Central memory CD8-positive, alpha-beta T cell (primary cell): ENCODE measurements at regions not wholly inside any gene's neighbourhood (a gene's known extent, or its start where the extent isn't known, plus 50 kb on each side); places are given as distances from the start of the nearest gene placed in this dataset.
"Not testable (repeated sequence)": the region's sequence is repeated elsewhere in the genome, so short reads cannot be mapped to it uniquely, and the experiment has no call there.

Source experiments
- ATAC-seq: fragments of 150-1000 bp; cut with Tn5 transposase; replicated peaks from 2 replicates; pipeline ENCODE4 v1.10.0; 2022; ENCODE audit warnings: mild to moderate bottlenecking, moderate FRiP score, moderate number of reproducible peaks; ENCODE audit not compliant: poor library complexity, severe bottlenecking; ENCODE audit errors: extremely low read depth
- DNase-seq, 2 donors: peaks; one replicate each; pipeline ENCODE4 v3.0.0; 2021; ENCODE audit warnings: low spot score in 2 of 2
- H3K27ac Mint-ChIP-seq: one replicate; pipeline ENCODE4 v1.8.0; 2022; ENCODE audit warnings: low read depth, mild to moderate bottlenecking, moderate library complexity, mixed read lengths
- H3K27me3 Mint-ChIP-seq: one replicate; pipeline ENCODE4 v1.8.0; 2022; ENCODE audit warnings: mixed read lengths
- H3K36me3 Mint-ChIP-seq: one replicate; pipeline ENCODE4 v1.8.0; 2022; ENCODE audit warnings: mild to moderate bottlenecking, moderate library complexity, mixed read lengths; ENCODE audit not compliant: insufficient read depth
- H3K4me1 Mint-ChIP-seq: one replicate; pipeline ENCODE4 v1.8.0; 2022; ENCODE audit warnings: mixed read lengths
- H3K4me3 Mint-ChIP-seq: one replicate; pipeline ENCODE4 v1.8.0; 2022; ENCODE audit warnings: mild to moderate bottlenecking, moderate library complexity, mixed read lengths
- H3K9me3 Mint-ChIP-seq: one replicate; pipeline ENCODE4 v1.8.0; 2022; ENCODE audit warnings: mixed read lengths

GRCh38 chr18:77329651-77330050 lies 80.0 kb downstream of the GALR1 start:
- H3K9me3 Mint-ChIP-seq: no peaks in the 10 kb centered on the region
- no peaks in the 10 kb centered on the region for H3K4me1 Mint-ChIP-seq
- no peak for DNase-seq
- H3K27ac Mint-ChIP-seq: no peak overlapping the region
- no peak for ATAC-seq
- no peak overlapping the region for H3K4me3 Mint-ChIP-seq
- peaks cover 46% of the 10 kb centered on the region for H3K27me3 Mint-ChIP-seq
- H3K36me3 Mint-ChIP-seq: no peaks in the 10 kb centered on the region

GRCh38 chr18:77334876-77335275 lies 85.2 kb downstream of the GALR1 start:
- ATAC-seq: no peak
- peaks cover 80% of the 10 kb centered on the region for H3K27me3 Mint-ChIP-seq
- H3K4me1 Mint-ChIP-seq: peaks cover 10% of the 10 kb centered on the region
- no peak for DNase-seq
- no peak overlapping the region for H3K4me3 Mint-ChIP-seq
- no peaks in the 10 kb centered on the region for H3K9me3 Mint-ChIP-seq
- H3K27ac Mint-ChIP-seq: no peak overlapping the region
- H3K36me3 Mint-ChIP-seq: no peaks in the 10 kb centered on the region

DNA sequence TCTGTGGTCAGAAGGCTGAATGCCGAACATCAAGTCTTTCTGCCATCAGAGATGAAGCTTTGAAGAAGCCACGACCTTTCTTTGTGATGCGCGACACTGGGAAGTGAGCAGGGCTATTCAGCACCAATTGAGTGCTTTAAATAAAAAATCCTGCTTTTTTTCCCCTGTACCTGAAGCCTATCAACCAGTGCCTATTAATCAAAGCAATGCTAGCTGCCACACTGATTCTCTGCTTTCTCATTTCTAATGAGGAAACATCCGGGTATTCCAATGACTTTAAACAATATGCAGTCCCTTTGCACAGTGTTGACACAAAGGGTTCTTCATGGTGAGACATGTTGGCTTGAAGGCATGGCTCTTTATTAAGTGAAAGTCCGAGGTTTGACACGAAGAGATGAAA lies 88.0 kb downstream of the GALR1 start:
- DNase-seq: no peak
- peaks cover 88% of the 10 kb centered on the region for H3K27me3 Mint-ChIP-seq
- no peaks in the 10 kb centered on the region for H3K9me3 Mint-ChIP-seq
- no peak overlapping the region for H3K4me3 Mint-ChIP-seq
- no peaks in the 10 kb centered on the region for H3K36me3 Mint-ChIP-seq
- no peak for ATAC-seq
- H3K27ac Mint-ChIP-seq: no peak overlapping the region
- peaks cover 10% of the 10 kb centered on the region for H3K4me1 Mint-ChIP-seq

GRCh38 chr18:77339093-77339492 lies 89.4 kb downstream of the GALR1 start:
- no peak for ATAC-seq
- H3K27ac Mint-ChIP-seq: no peak overlapping the region
- no peak for DNase-seq
- H3K4me3 Mint-ChIP-seq: no peak overlapping the region
- peaks cover 10% of the 10 kb centered on the region for H3K4me1 Mint-ChIP-seq
- H3K9me3 Mint-ChIP-seq: no peaks in the 10 kb centered on the region
- H3K36me3 Mint-ChIP-seq: no peaks in the 10 kb centered on the region
- peaks cover 84% of the 10 kb centered on the region for H3K27me3 Mint-ChIP-seq

DNA sequence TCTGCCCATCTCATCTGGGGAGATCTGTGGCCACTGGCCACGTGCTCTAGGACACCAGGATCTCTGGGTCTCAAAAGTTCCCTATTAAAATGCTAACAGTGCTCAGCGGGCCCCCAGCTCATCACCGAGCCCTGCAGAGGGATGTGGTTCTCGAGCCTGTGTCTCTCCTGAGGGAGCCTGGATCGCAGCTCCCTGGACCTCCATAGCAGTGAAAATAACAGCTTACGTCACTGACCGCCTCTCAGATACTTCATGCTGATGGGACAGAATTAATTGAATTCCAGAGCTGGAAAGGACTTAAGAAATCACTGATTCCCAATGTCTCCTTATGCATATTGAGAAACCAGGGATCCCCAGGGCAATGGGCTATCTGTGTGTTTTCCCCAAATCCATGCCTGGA lies 90.0 kb downstream of the GALR1 start:
- DNase-seq (no peak), ATAC-seq (no peak)
- no peak overlapping the region for H3K4me3 Mint-ChIP-seq
- H3K9me3 Mint-ChIP-seq: no peaks in the 10 kb centered on the region
- peaks cover 10% of the 10 kb centered on the region for H3K4me1 Mint-ChIP-seq
- H3K36me3 Mint-ChIP-seq: no peaks in the 10 kb centered on the region
- H3K27ac Mint-ChIP-seq: no peak overlapping the region
- H3K27me3 Mint-ChIP-seq: peaks cover 79% of the 10 kb centered on the region

- no peak for ATAC-seq
- no peak for DNase-seq
- Mint-ChIP-seq H3K27me3 (peaks cover 67% of the 10 kb centered on the region), H3K9me3 (no peaks in the 10 kb centered on the region), H3K4me1 (peaks cover 10% of the 10 kb centered on the region), H3K4me3 (no peak overlapping the region), H3K27ac (no peak overlapping the region), H3K36me3 (no peaks in the 10 kb centered on the region)
Measured at GRCh38 chr18:77340815-77341214, 91.2 kb downstream of the GALR1 start.

DNA sequence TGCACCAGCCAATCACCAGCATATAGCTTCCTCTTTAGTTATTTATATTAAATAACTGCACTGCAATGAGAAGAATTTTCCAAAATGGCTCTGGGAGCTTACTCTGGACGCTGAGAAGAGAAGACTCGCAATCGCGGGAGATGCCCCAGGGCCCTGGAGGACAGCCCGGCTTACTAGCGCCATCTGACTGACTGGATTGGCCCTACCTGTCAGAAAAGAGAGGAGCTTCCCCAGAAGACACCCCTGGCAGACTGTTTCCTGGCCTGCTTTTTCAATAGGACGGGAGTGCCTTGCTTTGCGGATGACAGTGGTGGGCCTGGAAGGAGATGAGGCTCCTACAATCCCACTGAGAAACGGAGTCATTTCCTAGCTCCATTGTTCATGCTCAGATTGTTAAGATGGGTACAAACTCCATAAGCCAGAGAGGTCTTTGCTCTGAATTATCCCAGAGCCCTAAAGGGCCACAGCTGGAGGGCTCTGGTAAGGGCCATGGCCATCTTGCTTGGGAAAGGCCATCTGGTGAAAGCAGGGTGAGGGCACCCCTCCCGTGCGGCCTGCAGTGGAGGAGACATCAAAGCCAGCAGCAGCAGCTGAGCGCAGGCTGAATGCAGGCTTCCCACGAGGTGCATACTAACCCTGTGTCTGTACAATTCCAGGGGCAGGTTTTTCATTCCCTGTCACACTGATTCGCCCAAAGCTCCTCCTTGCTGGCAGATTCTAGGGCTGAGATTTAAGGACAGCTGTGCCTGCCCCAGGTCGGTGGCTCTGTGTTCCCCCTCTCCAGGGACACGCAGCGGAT lies 92.1 kb downstream of the GALR1 start:
- Mint-ChIP-seq H3K4me1 (peaks cover 10% of the 10 kb centered on the region), H3K27me3 (peaks cover 58% of the 10 kb centered on the region), H3K9me3 (no peaks in the 10 kb centered on the region), H3K4me3 (no peak overlapping the region), H3K27ac (no peak overlapping the region), H3K36me3 (no peaks in the 10 kb centered on the region)
- ATAC-seq (no peak), DNase-seq (no peak)

DNA sequence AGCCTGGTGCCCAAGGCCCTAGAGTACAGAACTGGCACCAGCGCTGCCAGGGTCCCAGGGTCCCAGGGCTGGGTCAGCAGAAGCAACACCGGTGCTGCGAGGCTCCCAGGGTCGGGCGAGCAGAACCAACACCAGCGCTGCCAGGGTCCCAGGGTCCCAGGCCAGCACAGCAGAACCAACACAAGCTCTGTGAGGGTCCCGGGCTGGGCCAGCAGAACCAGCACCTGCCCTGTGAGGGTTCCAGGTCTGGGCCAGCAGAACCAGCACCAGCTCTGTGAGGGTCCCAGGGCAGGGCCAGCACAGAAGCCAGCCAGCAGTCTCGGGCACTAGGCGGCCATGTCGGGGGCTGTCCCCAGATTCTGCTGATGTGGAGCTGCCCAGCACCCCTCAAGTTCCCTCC lies 93.1 kb downstream of the GALR1 start:
- Mint-ChIP-seq H3K36me3 (no peaks in the 10 kb centered on the region), H3K27ac (no peak overlapping the region)

DNA sequence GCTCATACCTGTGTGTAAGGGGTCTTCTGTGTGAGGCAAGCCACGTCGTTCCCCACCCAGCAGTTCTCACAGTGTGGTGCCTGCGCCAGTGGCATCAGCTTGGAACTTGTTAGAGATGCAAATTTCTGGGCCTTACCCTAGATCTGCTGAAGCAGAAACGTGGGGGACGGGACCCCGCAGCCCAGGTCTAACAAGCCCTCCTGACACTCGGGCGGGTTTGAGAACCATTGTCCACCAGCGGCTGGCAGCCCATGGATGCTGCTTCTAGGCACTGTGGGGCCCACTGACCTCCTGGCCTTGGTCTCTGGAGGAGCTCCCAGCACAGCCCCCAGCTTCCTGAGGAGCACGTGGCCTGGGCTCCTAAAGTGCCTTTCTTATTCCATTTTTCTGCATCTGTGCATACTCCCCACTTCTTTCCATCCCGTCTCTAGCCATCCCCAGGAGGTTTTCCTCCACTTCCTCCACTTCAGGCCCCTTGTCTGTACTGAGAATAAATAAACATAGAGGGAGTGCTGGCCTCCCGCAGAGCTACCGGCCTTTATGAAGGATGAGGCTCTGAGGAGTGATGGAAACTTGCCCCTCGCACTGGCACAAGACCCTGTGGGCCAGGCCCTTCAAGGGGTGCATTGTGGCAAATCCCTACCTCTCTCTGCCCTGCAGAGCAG lies 94.3 kb downstream of the GALR1 start:
- Mint-ChIP-seq H3K36me3 (no peaks in the 10 kb centered on the region), H3K9me3 (no peaks in the 10 kb centered on the region), H3K27ac (no peak overlapping the region)

More for the DNA sequence above, 93.1 kb downstream of the GALR1 start:
- peaks cover 48% of the 10 kb centered on the region for H3K27me3 Mint-ChIP-seq
- no peak for ATAC-seq
- no peaks in the 10 kb centered on the region for H3K9me3 Mint-ChIP-seq
- H3K4me3 Mint-ChIP-seq: no peak overlapping the region
- peaks cover 9% of the 10 kb centered on the region for H3K4me1 Mint-ChIP-seq
- DNase-seq: no peak

GRCh38 chr18:77344786-77345500 lies 95.3 kb downstream of the GALR1 start:
- DNase-seq (no peak), ATAC-seq (no peak)
- Mint-ChIP-seq H3K9me3 (no peaks in the 10 kb centered on the region), H3K4me1 (no peaks in the 10 kb centered on the region), H3K27ac (no peak overlapping the region), H3K36me3 (no peaks in the 10 kb centered on the region), H3K4me3 (no peak overlapping the region), H3K27me3 (peaks cover 35% of the 10 kb centered on the region)

More for the DNA sequence above, 94.3 kb downstream of the GALR1 start:
- ATAC-seq (no peak), DNase-seq (no peak)
- Mint-ChIP-seq H3K4me3 (no peak overlapping the region), H3K4me1 (no peaks in the 10 kb centered on the region), H3K27me3 (peaks cover 35% of the 10 kb centered on the region)

- Mint-ChIP-seq H3K27me3 (peaks cover 39% of the 10 kb centered on the region), H3K4me1 (no peaks in the 10 kb centered on the region), H3K4me3 (no peak overlapping the region), H3K9me3 (no peaks in the 10 kb centered on the region), H3K36me3 (no peaks in the 10 kb centered on the region), H3K27ac (no peak overlapping the region)
- no peak for ATAC-seq
- DNase-seq: no peak
Measured at GRCh38 chr18:77346208-77346810, 96.7 kb downstream of the GALR1 start.

GRCh38 chr18:77353349-77353748 lies 103.7 kb downstream of the GALR1 start:
- H3K36me3 Mint-ChIP-seq, H3K9me3 Mint-ChIP-seq, H3K4me1 Mint-ChIP-seq, DNase-seq, ATAC-seq, H3K4me3 Mint-ChIP-seq, H3K27ac Mint-ChIP-seq: not testable (repeated sequence)
- peaks cover 81% of the 10 kb centered on the region for H3K27me3 Mint-ChIP-seq
